C4-2B (cell line): ENCODE measurements at regions not wholly inside any gene's neighbourhood (a gene's known extent, or its start where the extent isn't known, plus 50 kb on each side); places are given as distances from the start of the nearest gene placed in this dataset.
"Not testable (repeated sequence)": the region's sequence is repeated elsewhere in the genome, so short reads cannot be mapped to it uniquely, and the experiment has no call there.

Source experiments
- H3K27ac ChIP-seq: fragments of 450-650 bp; 2 replicates; pipeline ENCODE4 v1.5.1; 2017
- ZFX ChIP-seq: fragments of 450-650 bp; IDR thresholded peaks from 2 replicates; pipeline ENCODE4 v1.6.1; 2017
- TF ChIP-seq, protein P1 (sequence below): fragments of 450-650 bp; conservative IDR thresholded peaks from 2 replicates; pipeline ENCODE4 v1.5.1; 2017; ENCODE audit warnings: mild to moderate bottlenecking

- H3K27ac ChIP-seq, result no peak overlapping the region
- TF ChIP-seq, protein P1, sequence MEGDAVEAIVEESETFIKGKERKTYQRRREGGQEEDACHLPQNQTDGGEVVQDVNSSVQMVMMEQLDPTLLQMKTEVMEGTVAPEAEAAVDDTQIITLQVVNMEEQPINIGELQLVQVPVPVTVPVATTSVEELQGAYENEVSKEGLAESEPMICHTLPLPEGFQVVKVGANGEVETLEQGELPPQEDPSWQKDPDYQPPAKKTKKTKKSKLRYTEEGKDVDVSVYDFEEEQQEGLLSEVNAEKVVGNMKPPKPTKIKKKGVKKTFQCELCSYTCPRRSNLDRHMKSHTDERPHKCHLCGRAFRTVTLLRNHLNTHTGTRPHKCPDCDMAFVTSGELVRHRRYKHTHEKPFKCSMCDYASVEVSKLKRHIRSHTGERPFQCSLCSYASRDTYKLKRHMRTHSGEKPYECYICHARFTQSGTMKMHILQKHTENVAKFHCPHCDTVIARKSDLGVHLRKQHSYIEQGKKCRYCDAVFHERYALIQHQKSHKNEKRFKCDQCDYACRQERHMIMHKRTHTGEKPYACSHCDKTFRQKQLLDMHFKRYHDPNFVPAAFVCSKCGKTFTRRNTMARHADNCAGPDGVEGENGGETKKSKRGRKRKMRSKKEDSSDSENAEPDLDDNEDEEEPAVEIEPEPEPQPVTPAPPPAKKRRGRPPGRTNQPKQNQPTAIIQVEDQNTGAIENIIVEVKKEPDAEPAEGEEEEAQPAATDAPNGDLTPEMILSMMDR, result no peak
- no peak for TF ChIP-seq ZFX
These were observed 308.3 kb downstream of the PHF14 start for GRCh38 chr7:11281953-11282352.

DNA sequence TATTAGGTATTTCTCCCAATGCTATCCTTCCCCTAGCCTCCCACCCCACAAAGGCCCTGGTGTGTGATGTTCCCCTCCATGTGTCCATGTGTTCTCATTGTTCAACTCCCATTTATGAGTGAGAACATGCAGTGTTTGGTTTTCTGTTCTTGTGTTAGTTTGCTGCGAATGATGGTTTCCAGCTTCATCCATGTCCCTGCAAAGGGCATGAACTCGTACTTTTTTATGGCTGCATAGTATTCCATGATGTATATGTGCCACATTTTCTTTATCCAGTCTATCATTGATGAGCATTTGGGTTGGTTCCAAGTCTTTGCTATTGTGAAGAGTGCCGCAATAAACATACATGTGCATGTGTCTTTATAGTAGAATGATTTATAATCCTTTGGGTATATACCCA lies 309.9 kb downstream of the PHF14 start:
- not testable (repeated sequence) for H3K27ac ChIP-seq

- TF ChIP-seq, protein P1, result no peak
- TF ChIP-seq ZFX, result no peak
- H3K27ac ChIP-seq, result no peak overlapping the region
These were observed 317.2 kb downstream of the PHF14 start for GRCh38 chr7:11290863-11291262.

- no peak for TF ChIP-seq ZFX
- TF ChIP-seq, protein P1, result no peak
- H3K27ac ChIP-seq, result no peak overlapping the region
These were observed 320.5 kb downstream of the PHF14 start for GRCh38 chr7:11294218-11294617.

DNA sequence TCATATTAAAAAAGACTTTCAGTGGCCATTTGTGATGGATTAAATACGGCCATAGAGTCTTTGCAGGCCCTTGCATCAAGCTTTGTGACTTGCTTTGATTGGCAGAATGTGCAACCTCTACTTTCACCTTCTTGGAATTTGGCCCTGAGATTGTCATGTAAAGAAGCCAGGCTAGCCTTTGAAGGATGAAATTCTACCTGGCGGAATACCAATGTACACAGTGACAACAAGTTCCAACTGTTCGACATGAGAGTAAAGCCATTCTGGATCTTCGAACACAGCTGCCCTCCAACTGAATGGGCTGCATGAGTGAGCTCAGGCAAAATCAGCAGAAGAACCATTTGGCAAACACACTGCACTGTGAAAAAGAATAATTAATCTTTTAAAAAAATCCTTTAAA lies 321.3 kb downstream of the PHF14 start:
- no peak overlapping the region for H3K27ac ChIP-seq
- TF ChIP-seq ZFX, result no peak
- TF ChIP-seq, protein P1, result no peak

- TF ChIP-seq ZFX, result no peak
- TF ChIP-seq, protein P1, result no peak
- H3K27ac ChIP-seq, result no peak overlapping the region
These were observed 323.5 kb downstream of the PHF14 start for GRCh38 chr7:11297126-11297625.

DNA sequence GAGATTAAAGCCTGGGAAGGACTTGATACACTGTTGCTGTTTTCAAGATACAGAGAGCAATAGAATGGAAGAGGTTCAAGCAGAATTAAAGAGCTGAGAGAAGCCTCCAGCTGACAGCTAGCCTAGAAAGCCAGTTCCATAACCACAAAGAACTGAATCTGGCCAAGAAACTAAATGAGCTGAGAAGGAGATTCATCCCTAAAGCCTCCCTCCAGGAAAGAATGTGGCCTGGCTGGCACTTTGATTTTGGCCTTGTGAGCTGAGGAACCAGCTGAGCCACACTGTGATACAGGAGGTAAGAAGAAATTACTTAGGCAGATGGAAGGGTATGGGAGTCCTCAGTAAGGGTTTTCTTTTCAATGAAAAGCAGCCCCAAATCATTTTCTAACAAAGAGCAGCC lies 324.1 kb downstream of the PHF14 start:
- no peak overlapping the region for H3K27ac ChIP-seq
- TF ChIP-seq, protein P1, result no peak
- TF ChIP-seq ZFX, result no peak

DNA sequence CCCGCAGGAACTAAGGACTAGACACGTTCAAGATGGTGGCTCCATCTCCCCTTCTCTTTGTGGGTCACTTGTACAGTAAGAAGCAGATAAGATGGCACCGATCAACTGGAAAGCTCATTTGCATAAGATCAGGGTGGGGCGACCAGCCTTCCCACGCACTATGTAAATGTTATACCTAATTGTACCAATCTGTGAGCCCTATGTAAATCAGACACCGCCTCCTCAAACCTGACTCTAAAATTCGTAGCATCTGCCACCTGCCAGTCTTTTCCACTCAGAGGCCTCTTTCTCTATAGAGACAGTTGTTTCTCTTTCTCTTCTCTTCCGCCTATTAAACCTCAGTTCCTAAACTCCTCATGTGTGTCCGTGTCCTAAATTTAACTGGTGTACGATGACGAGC lies 324.5 kb downstream of the PHF14 start:
- H3K27ac ChIP-seq, result no peak overlapping the region
- TF ChIP-seq, protein P1, result no peak
- TF ChIP-seq ZFX, result no peak
